Thoracic aorta (tissue), 2 donors: ENCODE measurements at regions not wholly inside any gene's neighbourhood (a gene's known extent, or its start where the extent isn't known, plus 50 kb on each side); places are given as distances from the start of the nearest gene placed in this dataset.
A peak's percentile ranks its signal among the peaks of the same experiment; 100 is the strongest.

Source experiments
- ATAC-seq: fragments of 150-250 bp; one replicate; pipeline ENCODE4 v1.8.0; 2017; ENCODE audit warnings: low read depth; ENCODE audit not compliant: insufficient number of reproducible peaks, low FRiP score
- DNase-seq: peaks from one replicate; pipeline ENCODE4 v3.0.0-alpha.2; 2020; ENCODE audit warnings: low spot score
- H3K27ac ChIP-seq, 2 donors: fragments of 200-600 bp; sonication (generic); 1 replicate in 1 of 2; 2 replicates in 1 of 2; pipeline ENCODE4 v1.5.1; 2016; ENCODE audit warnings: mild to moderate bottlenecking in 2 of 2, moderate library complexity in 2 of 2
- H3K27me3 ChIP-seq: fragments of 200-600 bp; sonication (generic); replicated peaks from 2 replicates; pipeline ENCODE4 v1.6.0; 2016; ENCODE audit warnings: mild to moderate bottlenecking; ENCODE audit not compliant: insufficient read depth
- H3K36me3 ChIP-seq: fragments of 200-600 bp; sonication (generic); one replicate; pipeline ENCODE4 v1.5.1; 2016
- H3K4me1 ChIP-seq, 2 donors: fragments of 200-600 bp; sonication (generic); 1 replicate in 1 of 2; 2 replicates in 1 of 2; pipeline versions ENCODE4 v1.5.1 to v1.6.0; 2016; ENCODE audit warnings: low read depth in 2 of 2, mild to moderate bottlenecking in 1 of 2; ENCODE audit not compliant: control insufficient read depth in 1 of 2
- H3K4me3 ChIP-seq: fragments of 200-600 bp; sonication (generic); 2 replicates; pipeline ENCODE4 v1.5.1; 2016; ENCODE audit warnings: mild to moderate bottlenecking
- H3K9me3 ChIP-seq: fragments of 200-600 bp; sonication (generic); 2 replicates; pipeline ENCODE4 v1.5.1; 2016
- TF ChIP-seq, protein P1 (sequence below): fragments of 200-600 bp; sonication (generic); IDR thresholded peaks from one replicate; pipeline ENCODE4 v1.5.1; 2019; ENCODE audit warnings: antibody characterized with exemption

DNA sequence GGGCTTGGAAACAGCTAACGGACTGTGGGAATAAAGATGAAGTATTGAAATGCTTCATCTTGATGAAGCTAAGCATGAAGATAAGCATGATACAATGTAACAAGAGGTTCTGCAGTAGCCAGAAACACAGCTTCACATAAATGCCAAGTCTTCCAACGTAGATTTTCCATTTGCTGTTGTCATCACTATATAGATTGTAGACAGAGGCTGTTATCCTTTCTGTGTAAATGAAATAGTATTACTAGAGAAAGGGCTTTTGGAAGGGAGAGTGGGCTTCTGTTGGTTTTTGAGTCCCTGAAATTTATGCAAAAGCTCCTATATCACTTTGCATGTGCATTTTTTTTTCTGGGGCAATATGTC is 649.0 kb downstream of the RNF144B start:
- peak overlapping the region; percentile 54 to 68 for H3K27ac ChIP-seq
- DNase-seq: no peak
- H3K4me1 ChIP-seq: peaks cover 13 to 39% of the 10 kb centered on the region in 2 donors
- ATAC-seq: no peak
- H3K27me3 ChIP-seq: no peaks in the 10 kb centered on the region
- H3K4me3 ChIP-seq: no peak overlapping the region
- no peaks in the 10 kb centered on the region for H3K36me3 ChIP-seq
- TF ChIP-seq, protein P1, sequence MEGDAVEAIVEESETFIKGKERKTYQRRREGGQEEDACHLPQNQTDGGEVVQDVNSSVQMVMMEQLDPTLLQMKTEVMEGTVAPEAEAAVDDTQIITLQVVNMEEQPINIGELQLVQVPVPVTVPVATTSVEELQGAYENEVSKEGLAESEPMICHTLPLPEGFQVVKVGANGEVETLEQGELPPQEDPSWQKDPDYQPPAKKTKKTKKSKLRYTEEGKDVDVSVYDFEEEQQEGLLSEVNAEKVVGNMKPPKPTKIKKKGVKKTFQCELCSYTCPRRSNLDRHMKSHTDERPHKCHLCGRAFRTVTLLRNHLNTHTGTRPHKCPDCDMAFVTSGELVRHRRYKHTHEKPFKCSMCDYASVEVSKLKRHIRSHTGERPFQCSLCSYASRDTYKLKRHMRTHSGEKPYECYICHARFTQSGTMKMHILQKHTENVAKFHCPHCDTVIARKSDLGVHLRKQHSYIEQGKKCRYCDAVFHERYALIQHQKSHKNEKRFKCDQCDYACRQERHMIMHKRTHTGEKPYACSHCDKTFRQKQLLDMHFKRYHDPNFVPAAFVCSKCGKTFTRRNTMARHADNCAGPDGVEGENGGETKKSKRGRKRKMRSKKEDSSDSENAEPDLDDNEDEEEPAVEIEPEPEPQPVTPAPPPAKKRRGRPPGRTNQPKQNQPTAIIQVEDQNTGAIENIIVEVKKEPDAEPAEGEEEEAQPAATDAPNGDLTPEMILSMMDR: no peak
- no peaks in the 10 kb centered on the region for H3K9me3 ChIP-seq

DNA sequence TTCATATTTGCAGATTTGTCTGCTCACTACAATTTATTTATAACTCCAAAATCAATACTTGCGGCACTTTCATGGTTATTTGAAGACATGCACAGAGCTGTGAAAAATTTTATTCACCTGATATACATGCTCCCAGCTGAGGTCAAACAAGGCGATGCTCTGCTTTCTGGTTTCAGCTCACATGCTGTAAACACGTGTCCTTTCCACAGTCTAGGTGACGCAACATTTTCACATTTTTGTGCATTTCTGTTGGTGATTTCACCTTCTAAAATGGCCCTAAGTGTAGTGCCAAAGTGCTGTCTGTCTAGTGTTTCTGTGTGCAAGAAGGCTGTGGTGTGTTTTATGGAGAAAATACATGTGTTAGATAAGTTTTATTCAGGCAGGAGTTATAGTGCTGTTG is 650.5 kb downstream of the RNF144B start:
- Histone ChIP-seq H3K4me3 (no peak overlapping the region), H3K27me3 (no peaks in the 10 kb centered on the region), H3K36me3 (no peaks in the 10 kb centered on the region), H3K27ac (no peak overlapping the region), H3K4me1 (peaks cover 13 to 36% of the 10 kb centered on the region in 2 donors), H3K9me3 (no peaks in the 10 kb centered on the region)
- DNase-seq: no peak
- TF ChIP-seq, protein P1: no peak
- no peak for ATAC-seq

DNA sequence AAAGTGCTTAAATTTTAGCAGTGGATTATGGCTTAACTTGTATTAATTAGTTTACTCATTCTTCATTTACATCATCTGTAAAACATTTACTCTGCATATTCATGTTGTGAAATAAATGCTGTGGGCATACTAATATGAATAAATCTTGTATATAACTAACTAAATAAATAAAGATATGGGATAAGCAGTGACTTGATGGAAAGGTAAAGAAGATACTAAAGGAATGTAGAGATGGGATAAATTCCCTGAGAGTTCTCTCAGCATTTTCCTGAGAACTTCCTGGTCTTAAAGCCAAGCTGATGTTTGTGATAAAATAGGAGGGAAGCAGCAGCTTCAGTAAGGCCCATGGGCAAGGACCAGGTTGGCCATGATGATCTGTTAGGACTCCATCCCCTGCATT is 652.1 kb downstream of the RNF144B start:
- H3K9me3 ChIP-seq: no peaks in the 10 kb centered on the region
- H3K27me3 ChIP-seq: no peaks in the 10 kb centered on the region
- no peak overlapping the region for H3K27ac ChIP-seq
- no peak for DNase-seq
- H3K4me3 ChIP-seq: no peak overlapping the region
- TF ChIP-seq, protein P1: no peak
- ATAC-seq: no peak
- no peaks in the 10 kb centered on the region for H3K36me3 ChIP-seq
- H3K4me1 ChIP-seq: peaks cover 10 to 35% of the 10 kb centered on the region in 2 donors

DNA sequence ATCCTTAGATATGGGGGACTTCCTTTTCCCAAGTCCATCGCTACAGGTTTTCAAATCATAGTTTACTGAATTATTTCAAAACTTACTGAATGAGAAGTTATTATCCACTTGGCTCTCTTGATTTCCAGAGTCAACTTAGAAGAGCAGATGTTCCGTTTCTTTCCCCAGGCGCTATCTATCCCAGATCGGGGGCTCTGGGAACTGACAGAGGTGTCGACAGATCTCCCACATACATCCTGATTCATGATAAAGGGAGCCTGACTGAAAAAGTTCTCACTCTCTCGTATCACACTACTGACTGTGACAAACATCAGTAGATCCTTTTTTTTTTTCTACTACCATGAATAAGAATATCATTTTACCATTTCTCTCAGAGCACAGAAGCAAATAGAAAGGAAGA is 654.8 kb downstream of the RNF144B start:
- no peak overlapping the region for H3K27ac ChIP-seq
- ATAC-seq (no peak), DNase-seq (no peak)
- H3K27me3 ChIP-seq: no peaks in the 10 kb centered on the region
- H3K36me3 ChIP-seq: no peaks in the 10 kb centered on the region
- no peaks in the 10 kb centered on the region for H3K9me3 ChIP-seq
- TF ChIP-seq, protein P1: no peak
- H3K4me1 ChIP-seq: peaks cover 0 to 16% of the 10 kb centered on the region in 2 donors
- H3K4me3 ChIP-seq: no peak overlapping the region

DNA sequence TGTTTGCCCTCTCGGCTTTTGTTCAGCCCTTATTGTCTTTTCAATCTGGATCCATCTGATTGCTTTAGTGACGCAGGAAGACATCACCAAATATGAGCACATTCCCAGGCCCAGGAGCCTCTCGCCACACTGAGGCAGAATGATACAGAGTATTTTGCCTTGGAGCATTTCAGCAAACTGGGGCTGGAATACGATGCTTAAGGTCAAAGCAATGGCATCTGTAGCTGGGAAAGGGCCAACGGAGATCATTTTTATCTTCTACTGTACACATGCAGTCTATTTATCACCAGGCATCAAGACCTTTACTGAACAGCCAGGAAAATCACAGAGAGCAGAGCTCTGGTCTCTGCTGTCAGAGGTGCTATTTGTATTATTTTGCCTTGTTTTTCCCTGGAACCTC is 655.3 kb downstream of the RNF144B start:
- no peak overlapping the region for H3K27ac ChIP-seq
- no peaks in the 10 kb centered on the region for H3K27me3 ChIP-seq
- peaks cover 0 to 16% of the 10 kb centered on the region in 2 donors for H3K4me1 ChIP-seq
- no peaks in the 10 kb centered on the region for H3K36me3 ChIP-seq
- DNase-seq (no peak), ATAC-seq (no peak)
- no peak overlapping the region for H3K4me3 ChIP-seq
- TF ChIP-seq, protein P1: no peak
- no peaks in the 10 kb centered on the region for H3K9me3 ChIP-seq
